Stimulated activated CD4-positive, alpha-beta T cell treated with anti-CD3 and anti-CD28 coated beads, TNF-alpha, amount 100 ng/mL, for 24 hours (primary cell): ENCODE measurements at regions not wholly inside any gene's neighbourhood (a gene's known extent, or its start where the extent isn't known, plus 50 kb on each side); places are given as distances from the start of the nearest gene placed in this dataset.

Experiments used
- DNase-seq, 3 experiments: peaks; one replicate each; pipeline ENCODE4 v3.0.0-alpha.2; 2020; ENCODE audit warnings: low read depth in 3 of 3

- DNase-seq, result no peak
Observed at GRCh38 chr14:89607453-89607852, 190.4 kb upstream of the FOXN3 start.

DNA sequence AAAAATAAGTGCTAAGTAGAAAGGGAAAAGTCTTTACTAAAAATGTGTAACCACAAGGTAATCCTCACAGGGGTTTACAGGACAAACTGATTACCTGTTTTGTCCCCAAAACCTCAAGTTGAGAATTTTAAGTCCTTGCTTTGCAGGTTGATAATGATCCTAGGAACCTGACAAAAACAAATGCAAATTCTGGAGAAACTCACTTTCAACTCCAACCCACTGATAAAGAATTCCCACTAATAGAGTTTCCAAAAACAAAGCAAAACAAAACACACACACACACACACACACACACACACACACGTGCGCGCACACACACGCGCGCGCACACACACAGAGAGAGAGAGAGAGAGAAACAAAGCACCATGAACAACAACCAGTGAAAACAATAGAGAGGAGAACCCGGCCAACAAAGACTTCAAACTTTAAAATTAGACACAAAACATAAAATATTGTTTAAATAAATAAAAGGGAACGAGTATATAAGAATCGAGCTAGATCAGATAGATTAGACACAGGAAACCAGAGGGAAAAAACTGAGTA is 187.0 kb upstream of the FOXN3 start:
- DNase-seq, result no peak

- DNase-seq, result no peak
Observed at GRCh38 chr14:89600950-89601826, 184.2 kb upstream of the FOXN3 start.

- DNase-seq, result no peak
Observed at GRCh38 chr14:89600029-89600428, 183.0 kb upstream of the FOXN3 start.

DNA sequence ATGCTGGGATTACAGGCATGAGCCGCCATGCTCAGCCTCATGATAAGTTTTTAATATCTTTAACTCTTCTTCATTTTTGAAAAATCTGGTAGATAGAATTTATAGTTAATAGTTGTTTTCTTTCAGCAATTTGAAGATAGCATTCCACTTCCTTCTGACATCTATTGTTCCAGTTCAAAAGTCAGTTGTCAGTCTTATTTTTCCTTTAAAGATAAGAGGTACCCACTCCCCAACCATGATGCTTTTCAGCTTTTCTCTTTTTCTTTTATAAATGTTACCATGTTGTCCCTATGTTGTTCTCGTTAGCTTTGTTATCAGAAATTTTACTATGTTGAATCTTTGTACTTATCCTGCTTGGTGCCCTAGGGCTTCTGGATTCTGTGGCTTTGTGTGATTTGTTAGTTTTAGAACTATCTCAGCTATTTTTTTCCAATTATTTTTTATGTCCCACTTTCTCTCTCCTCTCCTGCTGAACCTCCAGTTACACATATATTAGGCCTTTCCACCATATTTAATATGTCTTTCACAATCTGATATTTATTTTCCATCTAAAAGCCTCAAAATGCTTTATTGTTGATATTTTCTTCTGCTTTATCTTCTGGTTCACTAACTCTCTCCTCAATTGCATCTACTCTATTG is 181.6 kb upstream of the FOXN3 start:
- no peak for DNase-seq

GRCh38 chr14:89592961-89593360 is 175.9 kb upstream of the FOXN3 start:
- no peak for DNase-seq

DNA sequence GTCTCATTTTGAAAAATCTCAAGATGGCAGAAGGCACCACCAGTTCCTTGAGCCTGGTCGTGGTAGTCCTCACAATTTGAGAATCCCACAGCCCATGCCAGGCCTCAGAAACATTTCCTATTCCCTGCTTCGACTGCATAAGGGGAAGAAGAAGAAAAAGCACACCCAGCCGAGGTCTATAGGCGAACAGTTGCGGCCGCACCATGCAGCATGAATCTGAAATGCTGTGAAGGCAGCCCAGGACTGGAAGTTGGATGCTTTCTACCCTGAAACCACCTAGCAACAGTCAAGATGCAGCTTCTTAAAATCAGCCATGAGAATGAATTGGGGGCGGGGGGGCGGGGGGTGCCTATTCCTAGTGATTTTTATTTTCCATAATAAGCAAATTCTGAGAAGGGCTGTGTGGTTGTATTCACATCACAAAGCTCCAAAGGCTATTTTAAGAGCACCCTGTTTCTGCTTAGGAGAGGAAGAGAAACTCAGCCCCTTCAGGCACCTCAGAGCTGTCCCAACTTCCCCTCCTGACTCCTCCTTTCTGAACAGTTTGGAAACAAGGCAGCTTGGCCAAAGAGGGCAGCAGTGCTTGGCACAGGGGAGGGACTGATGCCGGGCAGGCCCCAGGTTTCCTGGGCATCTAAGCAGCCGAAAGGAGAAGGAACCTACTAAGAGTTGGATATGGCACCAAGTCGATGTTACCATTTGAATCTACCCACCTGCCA is 172.5 kb upstream of the FOXN3 start:
- DNase-seq, result no peak

DNA sequence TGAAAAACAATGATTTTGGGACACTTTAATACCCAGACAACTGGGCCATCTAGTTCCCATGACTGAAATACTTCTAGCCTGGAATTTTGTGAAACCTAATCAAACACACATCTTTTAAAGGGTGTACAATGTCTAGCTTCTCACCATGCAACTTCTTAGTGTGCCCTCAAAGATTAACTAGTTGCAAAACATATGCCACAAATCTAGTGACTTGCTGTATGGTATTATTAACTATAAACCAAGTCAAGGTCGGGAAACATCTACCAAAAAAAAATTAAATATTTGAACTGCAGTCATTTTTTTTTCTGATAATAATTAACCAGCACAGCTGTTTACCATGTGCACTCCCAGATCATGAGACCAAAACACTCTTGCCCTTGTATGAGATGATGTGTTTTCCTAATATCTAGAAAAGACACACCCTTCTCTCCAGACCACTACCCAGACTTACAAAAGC is 171.8 kb upstream of the FOXN3 start:
- no peak for DNase-seq

DNA sequence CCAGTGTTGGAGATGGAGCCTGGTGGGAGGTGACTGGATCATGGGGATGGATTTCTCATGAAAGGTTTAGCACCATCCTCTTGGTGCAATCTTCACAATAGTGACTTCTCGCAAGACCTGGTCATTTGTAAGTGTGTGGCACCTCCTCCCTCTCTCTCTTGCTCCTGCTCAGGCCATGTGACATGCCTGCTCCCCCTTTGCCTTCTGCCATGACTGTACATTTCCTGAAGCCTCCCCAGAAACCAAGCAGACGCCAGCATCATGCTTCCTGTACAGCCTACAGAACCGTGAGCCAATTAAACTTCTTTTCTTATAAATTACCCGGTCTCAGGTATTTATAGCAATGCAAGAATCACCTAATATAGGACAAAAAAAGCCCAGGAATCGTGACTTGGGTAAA is 171.0 kb upstream of the FOXN3 start:
- no peak for DNase-seq

GRCh38 chr14:89587136-89587420 is 170.0 kb upstream of the FOXN3 start:
- no peak for DNase-seq

DNA sequence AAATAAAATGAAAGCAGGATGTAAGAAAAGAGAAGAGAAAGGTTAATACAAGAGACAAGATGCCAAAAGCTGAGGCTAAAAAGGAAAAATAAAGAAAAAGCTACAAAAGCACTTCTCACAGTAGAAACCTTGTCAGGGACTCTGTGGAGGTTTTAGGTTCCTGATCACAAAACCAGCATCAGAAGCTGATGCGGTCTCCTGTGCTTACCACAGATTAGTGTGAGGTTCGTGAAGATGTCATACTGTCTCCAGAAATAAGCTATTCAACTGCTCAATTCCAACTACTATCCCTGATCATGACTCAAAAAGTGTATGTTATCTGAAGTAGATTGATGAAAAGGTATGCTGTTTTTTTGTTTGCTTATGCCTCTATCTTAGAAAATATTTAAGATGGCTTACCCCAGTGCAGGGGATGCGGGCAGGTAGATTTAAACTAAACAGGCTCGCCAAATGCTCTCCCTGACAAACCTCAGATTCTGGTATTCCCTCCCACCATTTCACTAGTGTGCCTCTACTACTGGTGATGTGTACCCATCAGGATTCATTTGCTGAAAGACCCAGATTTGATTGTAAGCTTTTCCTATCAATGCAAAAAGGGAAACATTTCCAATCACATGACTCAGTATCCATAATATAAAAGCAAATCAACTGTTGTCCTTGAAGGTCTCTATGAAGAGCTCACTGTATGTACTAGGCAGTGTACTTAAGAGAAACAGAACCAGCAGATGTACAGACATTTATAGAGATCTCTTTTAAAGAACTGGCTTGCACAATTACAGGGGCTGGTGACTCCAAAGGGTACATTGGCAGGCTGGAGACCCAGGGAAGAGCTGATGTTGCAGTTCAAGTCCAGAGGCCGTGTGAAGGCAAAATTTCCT is 169.5 kb upstream of the FOXN3 start:
- no peak for DNase-seq

DNA sequence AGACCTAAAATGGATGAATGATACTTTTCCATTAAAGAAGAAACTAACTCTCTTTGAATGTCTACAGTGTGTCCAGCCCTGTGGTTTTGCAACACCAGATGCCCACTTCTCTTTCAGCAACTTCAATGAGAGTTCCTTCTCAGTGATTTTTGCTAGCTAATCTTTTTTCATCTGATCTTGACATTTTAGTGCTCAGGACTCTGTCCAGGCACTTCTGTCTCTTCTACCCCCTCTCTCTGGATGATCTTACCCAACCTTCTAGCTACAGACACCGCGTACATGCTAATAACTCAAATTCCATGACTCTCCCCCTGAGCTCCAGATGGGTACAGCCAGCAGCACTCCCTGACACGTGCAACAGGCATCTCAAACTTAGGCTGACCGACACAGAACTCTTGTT is 161.1 kb upstream of the FOXN3 start:
- DNase-seq, result no peak

- no peak for DNase-seq
Observed at GRCh38 chr14:89576960-89577359, 159.9 kb upstream of the FOXN3 start.

DNA sequence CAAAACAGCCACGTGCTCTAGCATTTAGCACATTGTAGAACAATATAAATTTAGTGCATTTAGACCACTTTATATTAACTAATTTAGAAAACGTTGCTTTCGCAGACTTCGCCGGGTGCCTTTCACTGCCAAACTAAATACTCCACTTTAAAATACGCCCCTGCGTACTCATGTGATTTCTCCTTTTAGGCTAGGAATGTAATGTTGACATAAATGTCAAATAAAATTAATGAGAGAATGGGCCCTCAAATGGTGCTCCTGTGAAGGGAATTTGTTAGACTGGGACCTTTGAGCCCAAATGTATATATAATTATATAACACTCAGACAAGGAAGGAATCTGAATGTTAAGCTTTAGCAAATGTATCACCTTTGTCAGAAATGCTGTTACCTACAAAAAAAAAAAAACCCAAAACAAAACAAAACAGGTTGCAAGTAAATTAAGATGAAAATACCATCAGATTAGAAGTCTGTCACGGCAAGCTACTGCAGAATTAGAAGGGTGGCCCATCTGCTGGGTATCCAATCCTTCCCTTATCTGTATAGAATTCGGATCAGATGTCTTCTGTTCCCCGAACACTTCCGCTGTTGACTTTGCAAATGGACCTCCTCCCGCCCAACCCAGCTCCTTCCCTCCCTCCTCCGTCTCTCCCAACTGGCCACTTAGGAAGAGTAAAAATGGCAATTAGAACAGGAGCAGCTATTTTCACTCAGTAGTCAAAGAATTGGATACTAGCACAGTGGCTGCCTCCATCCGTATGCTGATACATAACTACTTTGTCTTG is 159.3 kb upstream of the FOXN3 start:
- no peak for DNase-seq

DNA sequence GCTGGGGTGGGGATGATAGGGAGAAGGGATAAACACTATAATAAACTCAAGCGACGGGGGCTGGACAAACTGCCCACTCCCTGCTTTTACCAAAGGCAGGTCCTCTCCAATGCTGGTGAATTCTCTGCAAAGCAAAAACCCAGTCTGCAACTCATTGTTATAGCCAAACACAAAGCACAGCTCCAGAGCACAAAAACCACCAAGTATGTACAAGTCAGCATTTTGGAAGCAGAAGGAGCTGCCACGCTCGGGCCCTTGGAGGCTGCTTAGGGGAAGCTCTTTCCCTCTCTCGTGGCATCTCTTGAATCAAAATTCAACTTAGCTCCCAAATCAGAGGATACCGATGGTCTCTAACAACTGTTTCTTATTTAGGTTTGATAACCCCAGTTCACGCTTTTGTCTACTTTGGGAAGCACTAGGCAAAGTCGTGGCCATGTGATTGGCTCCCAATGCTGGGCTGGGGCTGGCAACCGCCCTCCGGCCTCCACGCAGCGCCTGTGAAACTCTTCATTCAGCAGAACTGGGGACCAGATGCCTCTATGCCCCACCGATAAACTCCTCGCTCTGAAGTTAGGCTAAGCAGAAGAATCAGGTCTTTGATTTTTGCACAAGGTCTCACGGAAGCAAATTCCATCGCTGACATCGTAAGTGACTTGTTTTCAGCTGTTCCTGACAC is 158.5 kb upstream of the FOXN3 start:
- no peak for DNase-seq

- no peak for DNase-seq
Observed at GRCh38 chr14:89574420-89574819, 157.4 kb upstream of the FOXN3 start.

DNA sequence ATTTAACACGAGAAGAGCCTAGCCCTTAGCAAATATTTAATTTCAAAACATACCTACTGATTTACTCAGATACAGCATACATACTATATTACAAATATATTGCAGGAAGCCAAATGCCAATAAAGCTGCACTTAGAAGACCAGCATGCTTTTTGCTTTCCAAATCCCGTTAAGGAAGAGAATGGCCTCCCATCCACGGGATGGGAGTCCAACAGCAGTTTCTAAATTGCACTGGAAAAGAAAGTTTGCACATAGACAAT is 156.3 kb upstream of the FOXN3 start:
- DNase-seq, result no peak

DNA sequence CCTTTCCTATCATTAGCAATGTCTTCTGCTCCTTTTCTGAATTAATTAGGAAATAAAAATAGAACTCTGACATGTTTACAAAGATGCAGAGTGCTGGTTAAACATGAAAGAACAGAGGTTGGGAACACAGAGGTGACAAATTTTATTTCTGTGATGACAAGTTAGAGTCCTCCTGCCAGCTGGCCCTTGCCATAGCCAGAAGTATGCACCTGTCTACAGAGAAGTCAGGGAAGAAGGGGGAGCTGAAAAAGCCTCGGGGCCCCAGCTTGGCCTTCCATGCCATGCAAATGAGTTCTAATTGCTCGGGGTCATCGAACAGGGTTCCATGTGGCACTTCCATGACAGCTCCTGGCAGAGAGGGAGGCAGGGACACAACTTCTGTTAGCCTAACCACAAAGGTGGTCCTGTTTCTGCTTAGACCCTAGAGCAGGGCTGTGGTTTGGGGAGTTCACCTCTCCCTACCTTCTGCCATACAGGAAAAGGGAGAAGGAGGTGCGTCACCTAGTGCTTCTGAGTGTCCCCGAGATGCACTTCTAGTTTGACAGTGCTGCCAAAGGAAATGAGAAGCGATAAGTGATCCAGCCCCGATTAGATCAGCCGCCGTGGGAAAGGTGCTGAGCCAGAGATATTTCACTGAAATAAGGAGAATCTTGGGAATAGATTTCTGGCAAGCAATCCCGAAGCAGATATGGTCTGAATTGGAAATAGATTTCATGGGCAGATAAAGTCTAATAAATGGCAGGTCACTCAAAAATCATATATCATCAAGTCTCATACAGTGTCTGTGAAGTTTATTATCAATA is 155.8 kb upstream of the FOXN3 start:
- no peak for DNase-seq

DNA sequence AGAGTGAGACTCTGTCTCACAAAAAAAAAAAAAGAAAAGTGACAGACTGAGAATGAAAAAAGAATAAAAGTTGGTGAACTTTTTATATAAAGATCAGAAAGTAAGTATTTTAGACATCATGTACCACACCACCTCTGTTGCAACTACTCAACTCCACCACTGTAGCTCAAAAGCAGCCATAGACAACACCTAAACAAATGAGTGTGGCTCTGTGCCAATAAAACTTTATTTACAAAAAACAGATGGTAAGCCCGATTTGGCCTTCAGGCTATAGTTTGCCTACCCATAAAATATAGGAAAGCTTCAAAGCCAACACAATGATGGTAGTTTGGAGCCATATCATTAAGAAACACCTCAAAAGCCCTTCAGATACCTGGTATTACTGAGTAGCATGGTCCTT is 154.5 kb upstream of the FOXN3 start:
- no peak for DNase-seq
